OCI-LY7 (cell line): ENCODE measurements at regions not wholly inside any gene's neighbourhood (a gene's known extent, or its start where the extent isn't known, plus 50 kb on each side); places are given as distances from the start of the nearest gene placed in this dataset.

ENCODE experiments used
- EZH2phosphoT487 ChIP-seq: fragments of 200-600 bp; sonication (generic); IDR thresholded peaks from 2 replicates; pipeline ENCODE4 v1.6.1; 2018; ENCODE audit warnings: low read depth, borderline replicate concordance, mild to moderate bottlenecking, mixed run types, antibody characterized with exemption, low read length, moderate library complexity, mixed read lengths
- TF ChIP-seq, protein P1 (sequence below): fragments of 200-600 bp; sonication (generic); conservative IDR thresholded peaks from 2 replicates; pipeline ENCODE4 v1.5.1; 2014; ENCODE audit warnings: mild to moderate bottlenecking, antibody characterized with exemption, low read length, moderate library complexity, mixed read lengths

DNA sequence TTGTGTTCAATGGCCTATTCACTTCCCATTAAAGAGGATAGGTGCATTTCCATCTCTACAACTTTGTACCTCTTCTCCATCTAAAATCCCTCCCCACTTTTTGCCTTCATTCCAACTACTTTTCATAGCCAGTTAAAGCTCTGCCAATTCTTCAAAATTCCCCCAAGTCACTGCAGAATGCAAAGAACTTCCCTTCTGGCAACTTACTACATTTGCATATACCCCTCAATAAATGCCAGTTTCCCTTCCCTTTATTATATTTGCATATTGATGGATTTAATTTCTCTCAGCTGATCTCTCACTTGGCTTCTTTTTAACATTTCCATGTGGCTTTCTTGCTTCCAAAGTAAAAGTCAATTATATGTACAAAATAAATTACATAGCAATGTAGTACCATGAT is 393.4 kb downstream of the HACE1 start:
- TF ChIP-seq, protein P1, sequence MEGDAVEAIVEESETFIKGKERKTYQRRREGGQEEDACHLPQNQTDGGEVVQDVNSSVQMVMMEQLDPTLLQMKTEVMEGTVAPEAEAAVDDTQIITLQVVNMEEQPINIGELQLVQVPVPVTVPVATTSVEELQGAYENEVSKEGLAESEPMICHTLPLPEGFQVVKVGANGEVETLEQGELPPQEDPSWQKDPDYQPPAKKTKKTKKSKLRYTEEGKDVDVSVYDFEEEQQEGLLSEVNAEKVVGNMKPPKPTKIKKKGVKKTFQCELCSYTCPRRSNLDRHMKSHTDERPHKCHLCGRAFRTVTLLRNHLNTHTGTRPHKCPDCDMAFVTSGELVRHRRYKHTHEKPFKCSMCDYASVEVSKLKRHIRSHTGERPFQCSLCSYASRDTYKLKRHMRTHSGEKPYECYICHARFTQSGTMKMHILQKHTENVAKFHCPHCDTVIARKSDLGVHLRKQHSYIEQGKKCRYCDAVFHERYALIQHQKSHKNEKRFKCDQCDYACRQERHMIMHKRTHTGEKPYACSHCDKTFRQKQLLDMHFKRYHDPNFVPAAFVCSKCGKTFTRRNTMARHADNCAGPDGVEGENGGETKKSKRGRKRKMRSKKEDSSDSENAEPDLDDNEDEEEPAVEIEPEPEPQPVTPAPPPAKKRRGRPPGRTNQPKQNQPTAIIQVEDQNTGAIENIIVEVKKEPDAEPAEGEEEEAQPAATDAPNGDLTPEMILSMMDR, result no peak
- TF ChIP-seq EZH2phosphoT487, result no peak
